ENCODE measurements at regions not wholly inside any gene's neighbourhood (a gene's known extent, or its start where the extent isn't known, plus 50 kb on each side); places are given as distances from the start of the nearest gene placed in this dataset.

DNA sequence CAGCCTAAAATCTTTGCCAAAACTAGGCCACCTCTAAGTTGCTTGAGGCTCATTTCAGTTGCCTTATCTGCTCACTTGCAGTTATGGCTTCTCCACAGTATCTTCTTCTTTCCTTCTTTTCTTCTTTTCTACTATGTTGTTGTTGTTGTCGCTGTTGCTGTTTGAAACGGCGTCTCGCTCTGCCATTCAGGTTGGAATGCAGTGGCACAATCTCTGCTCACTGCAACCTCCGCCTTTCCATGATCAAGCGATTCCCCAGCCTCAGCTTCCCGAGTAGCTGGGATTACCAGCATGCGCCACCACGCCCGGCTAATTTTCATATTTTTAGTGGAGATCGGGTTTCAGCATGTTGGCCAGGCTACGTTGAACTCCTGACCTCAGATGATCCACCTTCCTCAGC, 210.8 kb upstream of the NR2F2 start:
- TF ChIP-seq, protein P1, sequence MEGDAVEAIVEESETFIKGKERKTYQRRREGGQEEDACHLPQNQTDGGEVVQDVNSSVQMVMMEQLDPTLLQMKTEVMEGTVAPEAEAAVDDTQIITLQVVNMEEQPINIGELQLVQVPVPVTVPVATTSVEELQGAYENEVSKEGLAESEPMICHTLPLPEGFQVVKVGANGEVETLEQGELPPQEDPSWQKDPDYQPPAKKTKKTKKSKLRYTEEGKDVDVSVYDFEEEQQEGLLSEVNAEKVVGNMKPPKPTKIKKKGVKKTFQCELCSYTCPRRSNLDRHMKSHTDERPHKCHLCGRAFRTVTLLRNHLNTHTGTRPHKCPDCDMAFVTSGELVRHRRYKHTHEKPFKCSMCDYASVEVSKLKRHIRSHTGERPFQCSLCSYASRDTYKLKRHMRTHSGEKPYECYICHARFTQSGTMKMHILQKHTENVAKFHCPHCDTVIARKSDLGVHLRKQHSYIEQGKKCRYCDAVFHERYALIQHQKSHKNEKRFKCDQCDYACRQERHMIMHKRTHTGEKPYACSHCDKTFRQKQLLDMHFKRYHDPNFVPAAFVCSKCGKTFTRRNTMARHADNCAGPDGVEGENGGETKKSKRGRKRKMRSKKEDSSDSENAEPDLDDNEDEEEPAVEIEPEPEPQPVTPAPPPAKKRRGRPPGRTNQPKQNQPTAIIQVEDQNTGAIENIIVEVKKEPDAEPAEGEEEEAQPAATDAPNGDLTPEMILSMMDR (IDR thresholded peaks at IDR 0.05) = no peak
- TF ChIP-seq EZH2phosphoT487 (IDR thresholded peaks at IDR 0.05; ENCODE audit: borderline replicate concordance, low read depth) (no peak), POLR2AphosphoS5 (IDR thresholded peaks at IDR 0.05; ENCODE audit: low read depth, low read length) (no peak), MEF2A (IDR thresholded peaks at IDR 0.05; ENCODE audit: borderline replicate concordance, low read depth) (no peak), RAD21 (IDR thresholded peaks at IDR 0.05; ENCODE audit: low read length) (no peak), RCOR1 (IDR thresholded peaks at IDR 0.05; ENCODE audit: low read length) (no peak), NFIC (IDR thresholded peaks at IDR 0.05; ENCODE audit: borderline replicate concordance) (no peak), YY1 (IDR thresholded peaks at IDR 0.05; ENCODE audit: low read depth) (no peak), FOXJ3 (CRISPR knock-in tag; IDR thresholded peaks at IDR 0.05) (no peak), NRF1 (IDR thresholded peaks at IDR 0.05; ENCODE audit: low read depth, low read length) (no peak)
- TF ChIP-seq, protein P2, sequence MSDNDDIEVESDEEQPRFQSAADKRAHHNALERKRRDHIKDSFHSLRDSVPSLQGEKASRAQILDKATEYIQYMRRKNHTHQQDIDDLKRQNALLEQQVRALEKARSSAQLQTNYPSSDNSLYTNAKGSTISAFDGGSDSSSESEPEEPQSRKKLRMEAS (IDR thresholded peaks at IDR 0.05; ENCODE audit: low read depth) = no peak
